Subcutaneous abdominal adipose tissue (tissue), 5 donors: ENCODE measurements at regions not wholly inside any gene's neighbourhood (a gene's known extent, or its start where the extent isn't known, plus 50 kb on each side); places are given as distances from the start of the nearest gene placed in this dataset.
"Not testable (repeated sequence)": the region's sequence is repeated elsewhere in the genome, so short reads cannot be mapped to it uniquely, and the experiment has no call there.

Experiments
- H3K27ac ChIP-seq: one replicate; pipeline ENCODE4 v1.7.0; 2013; ENCODE audit warnings: low read depth, mild to moderate bottlenecking, inconsistent platforms, low read length, moderate library complexity
- H3K27me3 ChIP-seq, 5 donors: one replicate each; pipeline ENCODE4 v1.7.0; 2013; ENCODE audit warnings: low read length in 5 of 5, inconsistent platforms in 1 of 5; ENCODE audit not compliant: control insufficient read depth in 5 of 5, insufficient read depth in 4 of 5
- H3K36me3 ChIP-seq, 5 donors: one replicate each; pipeline ENCODE4 v1.7.0; 2013; ENCODE audit warnings: low read length in 5 of 5; ENCODE audit not compliant: control insufficient read depth in 5 of 5, insufficient read depth in 5 of 5
- H3K4me1 ChIP-seq, 5 donors: one replicate each; pipeline ENCODE4 v1.7.0; 2013; ENCODE audit warnings: low read length in 5 of 5, mild to moderate bottlenecking in 3 of 5, moderate library complexity in 1 of 5; ENCODE audit not compliant: control insufficient read depth in 5 of 5, insufficient read depth in 5 of 5
- H3K4me3 ChIP-seq, 5 donors: one replicate each; pipeline ENCODE4 v1.7.0; 2013; ENCODE audit warnings: low read length in 5 of 5, low read depth in 1 of 5
- H3K9ac ChIP-seq, 5 donors: one replicate each; pipeline ENCODE4 v1.7.0; 2013; ENCODE audit warnings: low read length in 5 of 5, mild to moderate bottlenecking in 4 of 5, moderate library complexity in 3 of 5
- H3K9me3 ChIP-seq, 5 donors: one replicate each; pipeline ENCODE4 v1.7.0; 2013; ENCODE audit warnings: low read length in 5 of 5; ENCODE audit not compliant: control insufficient read depth in 5 of 5
- donor health status: healthy.
- donor health status: healthy.
- donor health status: healthy.
- donor health status: healthy.
- donor health status: healthy.

GRCh38 chr12:29889737-29890136, 106.0 kb upstream of the TMTC1 start:
- Histone ChIP-seq H3K4me3 (no peak overlapping the region), H3K27me3 (no peaks in the 10 kb centered on the region), H3K36me3 (no peaks in the 10 kb centered on the region), H3K4me1 (no peaks in the 10 kb centered on the region), H3K27ac (no peak overlapping the region), H3K9me3 (no peaks in the 10 kb centered on the region), H3K9ac (no peak overlapping the region)

GRCh38 chr12:29888777-29889176, 105.0 kb upstream of the TMTC1 start:
- Histone ChIP-seq H3K4me1 (peaks cover 0 to 5% (median 4%) of the 10 kb centered on the region in 5 donors), H3K9ac (no peak overlapping the region), H3K27me3 (no peaks in the 10 kb centered on the region), H3K4me3 (no peak overlapping the region), H3K9me3 (no peaks in the 10 kb centered on the region), H3K27ac (no peak overlapping the region), H3K36me3 (no peaks in the 10 kb centered on the region)

GRCh38 chr12:29884957-29885356, 101.2 kb upstream of the TMTC1 start:
- H3K9ac ChIP-seq, H3K27me3 ChIP-seq, H3K36me3 ChIP-seq, H3K9me3 ChIP-seq, H3K4me3 ChIP-seq, H3K27ac ChIP-seq: not testable (repeated sequence)
- peaks cover 0 to 15% (median 8%) of the 10 kb centered on the region in 5 donors for H3K4me1 ChIP-seq

- peaks cover 0 to 15% (median 8%) of the 10 kb centered on the region in 5 donors for H3K4me1 ChIP-seq
- H3K9me3 ChIP-seq = no peaks in the 10 kb centered on the region
- no peak overlapping the region for H3K27ac ChIP-seq
- no peak overlapping the region for H3K4me3 ChIP-seq
- no peaks in the 10 kb centered on the region for H3K27me3 ChIP-seq
- no peaks in the 10 kb centered on the region for H3K36me3 ChIP-seq
- H3K9ac ChIP-seq = no peak overlapping the region
Observed at GRCh38 chr12:29883941-29884554, 100.3 kb upstream of the TMTC1 start.

GRCh38 chr12:29883525-29883924, 99.8 kb upstream of the TMTC1 start:
- Histone ChIP-seq H3K4me3 (no peak overlapping the region), H3K4me1 (peaks cover 0 to 15% (median 8%) of the 10 kb centered on the region in 5 donors), H3K9ac (no peak overlapping the region), H3K27me3 (no peaks in the 10 kb centered on the region), H3K36me3 (no peaks in the 10 kb centered on the region), H3K27ac (no peak overlapping the region), H3K9me3 (no peaks in the 10 kb centered on the region)

GRCh38 chr12:29882846-29883245, 99.1 kb upstream of the TMTC1 start:
- H3K4me1 ChIP-seq = peaks cover 0 to 15% (median 8%) of the 10 kb centered on the region in 5 donors
- H3K4me3 ChIP-seq = no peak overlapping the region
- no peaks in the 10 kb centered on the region for H3K36me3 ChIP-seq
- no peaks in the 10 kb centered on the region for H3K27me3 ChIP-seq
- H3K9ac ChIP-seq = no peak overlapping the region
- no peak overlapping the region for H3K27ac ChIP-seq
- peaks cover 0 to under 1% (median 0%) of the 10 kb centered on the region in 5 donors for H3K9me3 ChIP-seq

GRCh38 chr12:29880987-29881386, 97.2 kb upstream of the TMTC1 start:
- no peak overlapping the region for H3K27ac ChIP-seq
- no peaks in the 10 kb centered on the region for H3K36me3 ChIP-seq
- no peak overlapping the region for H3K4me3 ChIP-seq
- H3K9ac ChIP-seq = no peak overlapping the region
- H3K4me1 ChIP-seq = peaks cover 0 to 15% (median 8%) of the 10 kb centered on the region in 5 donors
- H3K27me3 ChIP-seq = no peaks in the 10 kb centered on the region
- H3K9me3 ChIP-seq = peaks cover 0 to 12% (median 7%) of the 10 kb centered on the region in 5 donors

GRCh38 chr12:29879606-29880308, 96.0 kb upstream of the TMTC1 start:
- Histone ChIP-seq H3K9ac (no peak overlapping the region), H3K27me3 (no peaks in the 10 kb centered on the region), H3K36me3 (no peaks in the 10 kb centered on the region), H3K4me1 (peaks cover 0 to 15% (median 8%) of the 10 kb centered on the region in 5 donors), H3K4me3 (no peak overlapping the region), H3K9me3 (peaks cover 0 to 12% (median 7%) of the 10 kb centered on the region in 5 donors), H3K27ac (no peak overlapping the region)

- H3K4me3 ChIP-seq = no peak overlapping the region
- no peaks in the 10 kb centered on the region for H3K36me3 ChIP-seq
- H3K9ac ChIP-seq = no peak overlapping the region
Observed at GRCh38 chr12:29869946-29870345, 86.2 kb upstream of the TMTC1 start.

GRCh38 chr12:29867823-29868222, 84.1 kb upstream of the TMTC1 start:
- Histone ChIP-seq H3K27ac (no peak overlapping the region), H3K4me3 (no peak overlapping the region), H3K9me3 (peaks cover 0 to 3% (median 0%) of the 10 kb centered on the region in 5 donors), H3K4me1 (peaks cover 0 to 10% (median 0%) of the 10 kb centered on the region in 5 donors), H3K27me3 (no peaks in the 10 kb centered on the region), H3K9ac (no peak overlapping the region), H3K36me3 (no peaks in the 10 kb centered on the region)

More at GRCh38 chr12:29869946-29870345, 86.2 kb upstream of the TMTC1 start:
- Histone ChIP-seq H3K27me3 (no peaks in the 10 kb centered on the region), H3K9me3 (peaks cover 0 to 3% (median 0%) of the 10 kb centered on the region in 5 donors), H3K27ac (no peak overlapping the region), H3K4me1 (peaks cover 0 to 10% (median 0%) of the 10 kb centered on the region in 5 donors)
